Neural crest cell (in vitro differentiated cells): ENCODE measurements at regions not wholly inside any gene's neighbourhood (a gene's known extent, or its start where the extent isn't known, plus 50 kb on each side); places are given as distances from the start of the nearest gene placed in this dataset.

Experiments
- DNase-seq: peaks from one replicate; pipeline ENCODE4 v3.0.0; 2021; ENCODE audit warnings: low read depth, mixed read lengths, low spot score
- H3K27ac Mint-ChIP-seq: one replicate; pipeline ENCODE4 v1.8.0; 2021; ENCODE audit warnings: mild to moderate bottlenecking, mixed read lengths; ENCODE audit not compliant: unreplicated experiment
- H3K27me3 Mint-ChIP-seq: 2 replicates; pipeline ENCODE4 v1.8.0; 2021; ENCODE audit warnings: low read depth, mild to moderate bottlenecking, mixed read lengths
- H3K36me3 Mint-ChIP-seq: 2 replicates; pipeline ENCODE4 v1.8.0; 2021; ENCODE audit warnings: low read depth, mild to moderate bottlenecking, mixed read lengths
- H3K4me1 Mint-ChIP-seq: 2 replicates; pipeline ENCODE4 v1.8.0; 2021; ENCODE audit warnings: mixed read lengths
- H3K4me3 Mint-ChIP-seq: one replicate; pipeline ENCODE4 v1.8.0; 2021; ENCODE audit warnings: mild to moderate bottlenecking, mixed read lengths
- H3K9me3 Mint-ChIP-seq: 2 replicates; pipeline ENCODE4 v1.8.0; 2021; ENCODE audit warnings: mixed read lengths
- CTCF ChIP-seq: fragments of 200-600 bp; sonication (generic); conservative IDR thresholded peaks from 2 replicates; pipeline ENCODE4 v1.5.0; 2021; ENCODE audit warnings: antibody characterized with exemption, mild to moderate bottlenecking

- peaks cover 9% of the 10 kb centered on the region for H3K4me1 Mint-ChIP-seq
- no peaks in the 10 kb centered on the region for H3K36me3 Mint-ChIP-seq
- TF ChIP-seq CTCF: no peak
- H3K4me3 Mint-ChIP-seq: no peak overlapping the region
- H3K27me3 Mint-ChIP-seq: peaks cover 7% of the 10 kb centered on the region
- H3K9me3 Mint-ChIP-seq: no peaks in the 10 kb centered on the region
- no peak for DNase-seq
- H3K27ac Mint-ChIP-seq: no peak overlapping the region
These were observed 828.8 kb upstream of the SOX9 start for GRCh38 chr17:71292006-71292405.

DNA sequence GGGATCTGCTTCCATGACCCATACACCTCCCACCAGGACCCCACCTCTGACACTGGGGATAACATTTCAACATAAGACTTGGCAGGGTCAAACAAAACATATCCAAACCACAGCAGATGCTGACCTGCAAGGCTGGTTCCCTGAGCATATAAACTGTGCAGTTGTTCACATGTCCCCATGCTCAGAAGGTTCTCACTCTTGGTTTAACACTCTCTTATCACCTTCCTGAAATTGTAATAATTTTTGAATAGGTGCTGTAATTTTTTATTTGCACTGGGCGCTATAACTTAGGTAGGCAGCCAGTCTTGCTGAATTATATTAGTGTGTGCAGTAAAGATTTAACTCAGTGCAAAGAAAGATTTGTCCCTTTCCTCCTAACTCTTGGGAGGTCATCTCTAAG is 824.8 kb upstream of the SOX9 start:
- Mint-ChIP-seq H3K9me3 (no peaks in the 10 kb centered on the region), H3K36me3 (no peaks in the 10 kb centered on the region), H3K27me3 (no peaks in the 10 kb centered on the region), H3K4me3 (no peak overlapping the region), H3K4me1 (peaks cover 9% of the 10 kb centered on the region), H3K27ac (no peak overlapping the region)
- DNase-seq: no peak
- TF ChIP-seq CTCF: no peak

GRCh38 chr17:71301063-71301462 is 819.8 kb upstream of the SOX9 start:
- Mint-ChIP-seq H3K9me3 (peaks cover 10% of the 10 kb centered on the region), H3K36me3 (peaks cover 5% of the 10 kb centered on the region), H3K4me3 (no peak overlapping the region), H3K4me1 (peaks cover 9% of the 10 kb centered on the region), H3K27me3 (no peaks in the 10 kb centered on the region), H3K27ac (no peak overlapping the region)
- no peak for DNase-seq
- TF ChIP-seq CTCF: no peak

DNA sequence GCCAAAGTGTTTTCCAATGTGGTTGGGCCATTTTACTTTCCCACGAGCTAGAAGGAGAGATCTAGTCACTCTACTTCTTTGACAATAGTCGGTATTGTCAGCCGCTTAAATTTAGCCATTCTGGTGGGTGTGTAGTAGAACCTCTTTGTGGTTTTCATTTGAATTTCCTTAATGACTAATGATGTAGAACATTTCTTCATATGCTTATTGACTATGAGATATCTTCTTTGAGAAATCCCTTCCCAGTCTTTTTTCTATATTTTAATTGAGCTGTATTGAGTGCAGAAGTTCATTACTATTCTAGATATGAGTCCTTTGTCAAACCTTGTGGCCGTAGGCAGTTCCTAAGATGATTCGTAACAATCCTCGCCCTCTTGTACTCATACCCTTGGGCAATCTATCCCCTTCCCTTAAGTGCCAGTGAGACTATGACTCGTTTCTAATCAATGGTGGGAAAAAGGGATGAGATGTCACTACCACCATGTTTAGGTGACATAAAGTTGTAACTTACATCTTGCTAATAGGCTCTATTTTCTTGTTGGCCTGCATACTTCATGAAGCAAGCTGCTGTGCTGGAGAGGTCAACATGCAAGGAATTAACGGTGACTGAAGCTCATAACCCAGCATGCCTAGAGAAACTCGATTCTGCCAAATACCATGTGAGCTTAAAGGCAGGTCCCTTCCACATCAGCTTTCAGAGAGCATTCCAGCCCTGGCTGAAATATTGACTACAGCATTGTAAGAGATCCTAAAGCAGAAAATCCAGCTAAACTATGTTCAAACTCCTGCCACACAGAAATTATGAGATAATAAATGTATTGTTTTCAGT is 817.9 kb upstream of the SOX9 start:
- Mint-ChIP-seq H3K4me3 (no peak overlapping the region), H3K27ac (no peak overlapping the region), H3K27me3 (no peaks in the 10 kb centered on the region), H3K4me1 (no peaks in the 10 kb centered on the region), H3K9me3 (peaks cover 15% of the 10 kb centered on the region), H3K36me3 (peaks cover 10% of the 10 kb centered on the region)
- TF ChIP-seq CTCF: no peak
- DNase-seq: no peak

DNA sequence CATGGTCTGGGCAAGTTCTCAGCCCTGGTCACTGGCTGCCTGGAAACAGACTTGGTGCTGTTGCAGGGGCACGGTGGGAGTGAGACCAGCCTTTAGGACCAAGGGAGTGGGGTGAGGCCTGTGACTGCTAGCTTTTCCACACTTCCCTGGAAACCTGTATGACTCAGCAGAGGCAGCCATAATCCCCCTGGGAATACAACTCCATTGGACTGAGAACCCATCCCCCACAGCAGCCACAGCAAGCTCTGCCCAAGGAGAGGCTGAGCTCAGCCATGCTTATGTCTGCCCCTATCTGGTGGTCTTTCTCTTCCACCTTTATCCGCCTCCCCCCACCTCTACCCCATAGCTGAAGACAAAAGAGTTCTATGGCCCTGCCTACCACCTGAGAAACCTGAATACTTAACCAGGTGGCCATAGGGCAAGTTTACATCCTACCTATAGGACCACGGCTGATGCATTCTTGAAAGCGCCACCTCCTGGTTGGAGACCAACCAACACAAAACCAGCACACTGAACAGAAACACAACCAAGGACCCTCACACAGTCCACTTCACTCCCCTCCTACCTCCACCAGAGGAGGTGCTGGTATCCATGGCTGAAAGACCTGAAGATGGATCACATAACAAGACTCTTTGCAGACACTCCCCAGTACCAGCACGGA is 816.2 kb upstream of the SOX9 start:
- H3K9me3 Mint-ChIP-seq: peaks cover 23% of the 10 kb centered on the region
- H3K4me3 Mint-ChIP-seq: no peak overlapping the region
- H3K4me1 Mint-ChIP-seq: no peaks in the 10 kb centered on the region
- H3K36me3 Mint-ChIP-seq: peaks cover 11% of the 10 kb centered on the region
- H3K27ac Mint-ChIP-seq: no peak overlapping the region
- H3K27me3 Mint-ChIP-seq: no peaks in the 10 kb centered on the region
- no peak for DNase-seq
- TF ChIP-seq CTCF: no peak
